H9 (cell line): ENCODE measurements at regions not wholly inside any gene's neighbourhood (a gene's known extent, or its start where the extent isn't known, plus 50 kb on each side); places are given as distances from the start of the nearest gene placed in this dataset.

ENCODE experiments used
- DNase-seq: peaks from one replicate; pipeline ENCODE4 v3.0.0-alpha.2; 2017
- H2AFZ ChIP-seq: one replicate; pipeline ENCODE4 v1.6.1; 2013; ENCODE audit warnings: mild to moderate bottlenecking, low read length, control low read depth, moderate library complexity
- H2AK5ac ChIP-seq: 2 replicates; pipeline ENCODE4 v1.6.1; 2013; ENCODE audit warnings: low read length, control low read depth, mixed read lengths; ENCODE audit not compliant: insufficient read length
- H2BK120ac ChIP-seq: one replicate; pipeline ENCODE4 v1.6.1; 2013; ENCODE audit warnings: low read depth, mild to moderate bottlenecking, low read length, control low read depth, inconsistent platforms; ENCODE audit not compliant: poor library complexity, severe bottlenecking
- H2BK12ac ChIP-seq: 2 replicates; pipeline ENCODE4 v1.6.1; 2013; ENCODE audit warnings: low read length, control low read depth, mixed read lengths, low read depth; ENCODE audit not compliant: insufficient read length
- H2BK15ac ChIP-seq: 2 replicates; pipeline ENCODE4 v1.6.1; 2013; ENCODE audit warnings: low read depth, low read length, control low read depth
- H2BK20ac ChIP-seq: one replicate; pipeline ENCODE4 v1.6.1; 2013; ENCODE audit warnings: low read depth, mild to moderate bottlenecking, low read length, control low read depth, inconsistent platforms; ENCODE audit not compliant: poor library complexity, severe bottlenecking
- H2BK5ac ChIP-seq: 2 replicates; pipeline ENCODE4 v1.6.1; 2013; ENCODE audit warnings: low read length, control low read depth, mixed read lengths; ENCODE audit not compliant: insufficient read length
- H3K14ac ChIP-seq: 2 replicates; pipeline ENCODE4 v1.6.1; 2013; ENCODE audit warnings: low read length, control low read depth; ENCODE audit not compliant: insufficient read depth
- H3K18ac ChIP-seq: 2 replicates; pipeline ENCODE4 v1.6.1; 2013; ENCODE audit warnings: low read depth, mild to moderate bottlenecking, mixed read lengths, low read length, control low read depth; ENCODE audit not compliant: insufficient read length
- H3K23ac ChIP-seq: 2 replicates; pipeline ENCODE4 v1.6.1; 2013; ENCODE audit warnings: low read length, control low read depth, mixed read lengths, low read depth; ENCODE audit not compliant: insufficient read length
- H3K23me2 ChIP-seq: 2 replicates; pipeline ENCODE4 v1.6.1; 2013; ENCODE audit warnings: low read depth, mild to moderate bottlenecking, mixed read lengths, low read length, control low read depth; ENCODE audit not compliant: insufficient read length, poor library complexity, severe bottlenecking
- H3K27ac ChIP-seq: 2 replicates; pipeline ENCODE4 v1.5.1; 2013; ENCODE audit warnings: low read length, control low read depth, mixed read lengths, low read depth; ENCODE audit not compliant: insufficient read length
- H3K27me3 ChIP-seq: 2 replicates; pipeline ENCODE4 v1.6.1; 2013; ENCODE audit warnings: low read length, control low read depth, inconsistent platforms; ENCODE audit not compliant: insufficient read depth
- H3K4ac ChIP-seq: 2 replicates; pipeline ENCODE4 v1.6.1; 2013; ENCODE audit warnings: low read depth, mild to moderate bottlenecking, control low read depth, inconsistent platforms, low read length, moderate library complexity
- H3K4me1 ChIP-seq: 2 replicates; pipeline ENCODE4 v1.6.1; 2013; ENCODE audit warnings: low read length, control low read depth, inconsistent platforms; ENCODE audit not compliant: insufficient read depth
- H3K4me2 ChIP-seq: 2 replicates; pipeline ENCODE4 v1.6.1; 2013; ENCODE audit warnings: low read length, control low read depth, mixed read lengths; ENCODE audit not compliant: insufficient read length, insufficient read depth
- H3K56ac ChIP-seq: 2 replicates; pipeline ENCODE4 v1.6.1; 2013; ENCODE audit warnings: low read depth, mild to moderate bottlenecking, mixed read lengths, low read length, control low read depth; ENCODE audit not compliant: insufficient read length
- H3K79me1 ChIP-seq: 2 replicates; pipeline ENCODE4 v1.6.1; 2013; ENCODE audit warnings: low read depth, mild to moderate bottlenecking, moderate library complexity, low read length, control low read depth, inconsistent platforms; ENCODE audit not compliant: insufficient read depth, poor library complexity, severe bottlenecking
- H3K79me2 ChIP-seq: 2 replicates; pipeline ENCODE4 v1.6.1; 2013; ENCODE audit warnings: low read length, control low read depth, inconsistent platforms; ENCODE audit not compliant: insufficient read depth
- H3K9ac ChIP-seq: 2 replicates; pipeline ENCODE4 v1.6.1; 2013; ENCODE audit warnings: low read length, control low read depth, mixed read lengths; ENCODE audit not compliant: insufficient read length; ENCODE audit errors: extremely low read depth
- H3K9me3 ChIP-seq: one replicate; pipeline ENCODE4 v1.6.1; 2013; ENCODE audit warnings: low read depth, low read length, inconsistent platforms; ENCODE audit not compliant: control insufficient read depth
- H3T11ph ChIP-seq: one replicate; pipeline ENCODE4 v1.6.1; 2013; ENCODE audit warnings: mild to moderate bottlenecking, low read length, control low read depth, inconsistent platforms
- H4K20me1 ChIP-seq: one replicate; pipeline ENCODE4 v1.6.1; 2013; ENCODE audit not compliant: control insufficient read depth, insufficient read length, insufficient read depth
- H4K5ac ChIP-seq: 2 replicates; pipeline ENCODE4 v1.6.1; 2013; ENCODE audit warnings: low read depth, mild to moderate bottlenecking, mixed read lengths, low read length, control low read depth; ENCODE audit not compliant: insufficient read length
- H4K8ac ChIP-seq: replicated peaks from 2 replicates; pipeline ENCODE4 v1.6.1; 2013; ENCODE audit warnings: low read length, control low read depth, mixed read lengths, low read depth; ENCODE audit not compliant: insufficient read length
- H4K91ac ChIP-seq: 2 replicates; pipeline ENCODE4 v1.6.1; 2013; ENCODE audit warnings: low read depth, mild to moderate bottlenecking, moderate library complexity, mixed read lengths, low read length, control low read depth; ENCODE audit not compliant: insufficient read length
- H3K27ac Mint-ChIP-seq, 3 experiments: 2 replicates in 2 of 3; 3 replicates in 1 of 3; pipeline ENCODE4 v1.8.0; 2020 to 2021; ENCODE audit warnings: mixed read lengths in 3 of 3, mild to moderate bottlenecking in 1 of 3, moderate library complexity in 1 of 3
- H3K27me3 Mint-ChIP-seq: 2 replicates; pipeline ENCODE4 v1.8.0; 2021; ENCODE audit warnings: low read depth, mild to moderate bottlenecking, moderate library complexity, mixed read lengths
- H3K36me3 Mint-ChIP-seq, 3 experiments: 2 replicates in 2 of 3; 3 replicates in 1 of 3; pipeline ENCODE4 v1.8.0; 2020 to 2021; ENCODE audit warnings: low read depth in 3 of 3, mixed read lengths in 3 of 3; ENCODE audit not compliant: insufficient read depth in 1 of 3
- H3K4me1 Mint-ChIP-seq, 2 experiments: 2 replicates each; pipeline ENCODE4 v1.8.0; 2020; ENCODE audit warnings: mixed read lengths in 2 of 2
- H3K4me3 Mint-ChIP-seq, 2 experiments: 2 replicates in 1 of 2; 3 replicates in 1 of 2; pipeline ENCODE4 v1.8.0; 2020 to 2021; ENCODE audit warnings: mild to moderate bottlenecking in 2 of 2, mixed read lengths in 2 of 2, moderate library complexity in 1 of 2
- H3K9me3 Mint-ChIP-seq, 2 experiments: 2 replicates in 1 of 2; 3 replicates in 1 of 2; pipeline ENCODE4 v1.8.0; 2020; ENCODE audit warnings: mild to moderate bottlenecking in 2 of 2, mixed read lengths in 2 of 2, moderate library complexity in 1 of 2
- CTCF ChIP-seq: fragments of 200-600 bp; sonication (generic); conservative IDR thresholded peaks from 3 replicates; pipeline ENCODE4 v1.8.0; 2021; ENCODE audit warnings: antibody characterized with exemption, mild to moderate bottlenecking
- WGBS: extraction: QIAGEN DNeasy Blood & Tissue Kit; methylation state at CpG from one replicate; pipeline ENCODE4 v1.1.7; 2013; ENCODE audit warnings: missing lambda C conversion rate, low lambda C conversion rate, mixed read lengths; ENCODE audit not compliant: insufficient read length; ENCODE audit errors: extremely low coverage; 5-methylcytosine and 5-hydroxymethylcytosine counted together

GRCh38 chrX:63050225-63050624 is 300.9 kb downstream of the SPIN4 start:
- WGBS: no CpG with 5 or more reads among the region's 2 CpGs
- H3K27ac Mint-ChIP-seq: no peak overlapping the region
- H2BK12ac ChIP-seq: no peak overlapping the region
- peaks cover 0 to 32% (median 10%) of the 10 kb centered on the region in 3 experiments; a peak in 5 of 7 replicates for H3K36me3 Mint-ChIP-seq
- no peak overlapping the region for H3K14ac ChIP-seq
- no peak overlapping the region for H4K8ac ChIP-seq
- no peak overlapping the region for H3T11ph ChIP-seq
- no peak overlapping the region for H2BK20ac ChIP-seq
- no peak overlapping the region for H2BK120ac ChIP-seq
- no peak overlapping the region for H4K5ac ChIP-seq
- DNase-seq: no peak
- TF ChIP-seq CTCF: 0 out of 3 replicates have a peak, but pooled peaks have one; percentile 11
- no peak overlapping the region for H4K91ac ChIP-seq
- H2AFZ ChIP-seq: no peak overlapping the region
- H4K20me1 ChIP-seq: no peaks in the 10 kb centered on the region
- no peak overlapping the region for H3K18ac ChIP-seq
- H3K4ac ChIP-seq: no peak overlapping the region
- H3K27ac ChIP-seq: no peak overlapping the region
- no peak overlapping the region for H3K9ac ChIP-seq
- H2AK5ac ChIP-seq: no peak overlapping the region
- no peaks in the 10 kb centered on the region for H3K4me1 Mint-ChIP-seq
- no peak overlapping the region for H3K56ac ChIP-seq
- H3K9me3 Mint-ChIP-seq: peaks cover 86 to 94% of the 10 kb centered on the region in 2 experiments
- no peak overlapping the region for H2BK5ac ChIP-seq
- no peaks in the 10 kb centered on the region for H3K23me2 ChIP-seq
- no peak overlapping the region for H3K23ac ChIP-seq
- no peaks in the 10 kb centered on the region for H3K79me2 ChIP-seq
- H3K4me1 ChIP-seq: no peaks in the 10 kb centered on the region
- no peaks in the 10 kb centered on the region for H3K79me1 ChIP-seq
- peaks cover 32% of the 10 kb centered on the region for H3K9me3 ChIP-seq
- no peak overlapping the region for H3K4me2 ChIP-seq
- no peak overlapping the region for H3K4me3 Mint-ChIP-seq
- H3K27me3 ChIP-seq: no peaks in the 10 kb centered on the region
- no peak overlapping the region for H2BK15ac ChIP-seq
- no peaks in the 10 kb centered on the region for H3K27me3 Mint-ChIP-seq
